GM18505 (cell line): ENCODE measurements at regions not wholly inside any gene's neighbourhood (a gene's known extent, or its start where the extent isn't known, plus 50 kb on each side); places are given as distances from the start of the nearest gene placed in this dataset.

Experiments used
- ATAC-seq: cut with Tn5 transposase; IDR thresholded peaks from one replicate; pipeline ENCODE4 v1.9.1; 2021; ENCODE audit not compliant: unreplicated experiment
- POLR2A ChIP-seq: IDR thresholded peaks from 4 replicates; pipeline ENCODE4 v1.6.1; 2011; ENCODE audit warnings: borderline replicate concordance; ENCODE audit not compliant: insufficient read depth, insufficient read length; ENCODE audit errors: extremely low read depth

DNA sequence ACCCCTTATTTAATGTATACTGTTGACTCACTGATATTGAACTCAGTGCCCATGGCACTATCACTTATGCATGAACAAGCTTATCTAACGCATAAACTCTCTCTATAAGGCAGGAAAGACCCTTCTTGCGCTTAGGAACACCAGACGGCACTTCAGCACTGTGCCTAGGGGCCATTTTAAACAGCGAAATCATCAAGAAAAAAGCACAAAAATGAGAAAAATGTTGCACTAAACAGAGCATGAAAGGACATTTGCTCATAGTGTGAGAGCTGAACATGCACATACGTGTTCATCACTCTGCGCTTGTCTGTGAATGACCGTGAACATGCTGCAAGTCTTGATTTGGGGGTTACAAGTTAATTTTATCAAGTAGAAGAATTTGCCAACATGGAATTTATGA, 109.6 kb downstream of the WDR11 start:
- ATAC-seq, result no peak
- no peak for TF ChIP-seq POLR2A

DNA sequence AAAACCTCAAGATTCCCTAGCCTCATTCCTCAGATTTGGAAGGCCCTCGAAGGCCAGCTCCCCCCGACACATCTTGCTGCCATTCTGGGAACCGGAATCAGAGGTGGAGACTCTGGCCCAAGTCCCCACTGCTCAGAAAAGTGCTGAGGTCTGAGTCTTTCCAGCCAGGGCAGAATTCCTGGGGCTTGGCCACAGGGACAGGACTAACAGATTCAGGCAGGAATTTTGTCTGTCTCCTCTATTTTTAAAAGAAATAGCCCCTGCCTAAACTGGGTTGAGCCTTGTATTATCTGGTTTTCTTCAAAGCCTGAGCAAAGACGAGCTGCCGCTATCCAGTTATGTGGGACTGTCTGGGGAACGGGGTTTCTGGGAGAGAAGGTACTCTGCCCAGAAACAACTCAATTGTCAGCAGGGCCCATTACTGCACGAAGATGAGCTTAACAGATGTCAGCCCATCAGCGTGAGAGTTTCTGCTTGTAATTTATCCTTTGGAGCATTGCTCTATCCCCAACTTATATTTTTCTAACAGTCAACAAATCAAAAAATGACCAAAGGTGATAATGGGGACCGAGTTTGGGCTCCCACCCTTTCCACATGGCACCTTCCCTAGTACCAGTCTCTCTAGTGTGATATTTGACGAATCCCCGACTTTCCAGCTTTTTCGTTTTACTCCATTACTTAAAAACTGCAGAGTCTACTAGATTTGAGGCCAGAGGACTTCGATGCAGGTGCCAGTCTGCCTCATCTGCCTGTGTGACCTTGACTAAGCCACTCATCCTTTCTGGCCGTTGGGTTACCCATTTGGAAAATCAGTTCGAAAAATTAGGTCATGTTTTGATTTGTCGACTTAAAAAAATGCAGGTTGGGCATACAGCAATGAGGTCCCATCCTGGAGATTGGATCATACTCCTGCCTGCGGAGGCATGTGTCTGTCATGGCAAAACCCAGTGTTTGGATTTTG, 110.9 kb downstream of the WDR11 start:
- no peak for TF ChIP-seq POLR2A
- no peak for ATAC-seq

DNA sequence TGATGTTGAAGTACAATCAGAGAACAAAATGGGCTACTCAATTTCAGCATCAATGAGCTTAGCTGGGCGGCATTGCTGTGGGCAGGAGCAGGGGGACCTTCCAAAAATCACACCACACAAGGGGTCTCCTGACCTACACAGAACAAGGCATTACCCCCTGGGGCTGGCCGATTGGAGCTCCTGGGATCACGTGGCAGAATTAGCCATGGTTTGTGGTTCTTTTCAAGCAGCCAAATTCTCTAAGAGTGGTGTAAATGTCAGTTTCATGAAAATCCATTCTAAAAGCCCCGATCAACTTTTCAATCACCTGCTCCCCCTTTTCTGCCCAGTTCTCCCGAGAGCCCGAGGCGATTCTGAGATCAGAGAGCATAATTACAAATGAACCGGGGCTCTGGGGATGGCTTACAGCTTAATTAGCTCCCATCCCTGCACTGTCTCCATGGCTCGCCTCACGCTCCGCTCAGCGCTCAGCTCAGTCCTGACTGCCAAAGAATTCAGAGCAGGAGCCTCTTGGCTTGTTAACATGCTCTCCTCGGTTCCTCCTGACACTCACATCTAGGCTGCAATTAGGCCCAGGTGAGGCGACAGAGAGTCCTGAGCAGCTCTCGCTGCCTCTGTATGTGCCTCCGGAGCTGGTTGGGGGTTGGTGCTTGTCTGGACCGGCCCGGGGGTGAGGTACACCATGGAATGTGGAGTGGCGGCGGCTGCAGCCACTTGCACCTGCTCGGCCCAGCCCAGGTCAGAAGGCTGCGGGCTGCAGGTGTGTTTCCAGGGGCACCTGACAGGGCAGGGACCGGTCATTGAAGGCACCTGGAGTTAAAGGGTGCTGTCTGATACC, 111.8 kb downstream of the WDR11 start:
- TF ChIP-seq POLR2A, result no peak

DNA sequence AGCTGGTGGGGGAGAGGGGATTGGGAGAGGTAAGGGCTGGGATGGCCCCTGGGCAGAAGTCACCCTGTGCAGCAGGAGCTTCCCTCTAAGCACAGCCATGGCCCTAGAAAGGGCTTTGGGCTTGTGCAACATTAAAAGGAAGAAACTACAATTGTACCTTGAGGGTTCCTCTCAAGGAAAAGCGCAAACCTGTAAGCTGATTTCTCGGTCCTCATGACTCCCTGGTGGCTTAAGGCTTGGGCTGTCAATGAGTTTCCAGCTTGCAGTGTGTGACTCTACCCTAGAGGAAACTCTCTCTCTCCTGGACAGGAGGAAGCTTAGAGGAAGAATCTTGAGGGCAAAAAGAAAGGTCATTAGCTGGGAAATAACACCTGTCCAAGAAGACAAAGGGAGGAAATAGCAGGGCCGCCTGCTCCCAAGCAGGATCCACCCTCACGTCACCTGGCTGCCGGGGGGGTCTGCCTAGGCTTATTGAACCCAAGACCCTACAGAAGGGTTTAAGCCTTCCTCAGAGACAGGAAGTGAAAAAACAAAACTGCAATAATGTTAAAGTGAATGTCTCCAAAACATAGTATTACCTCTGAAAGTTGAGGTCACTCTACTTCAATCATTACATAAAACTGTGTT, 112.5 kb downstream of the WDR11 start:
- no peak for ATAC-seq
- no peak for TF ChIP-seq POLR2A

More for the DNA sequence above, 111.8 kb downstream of the WDR11 start:
- ATAC-seq, result no peak

DNA sequence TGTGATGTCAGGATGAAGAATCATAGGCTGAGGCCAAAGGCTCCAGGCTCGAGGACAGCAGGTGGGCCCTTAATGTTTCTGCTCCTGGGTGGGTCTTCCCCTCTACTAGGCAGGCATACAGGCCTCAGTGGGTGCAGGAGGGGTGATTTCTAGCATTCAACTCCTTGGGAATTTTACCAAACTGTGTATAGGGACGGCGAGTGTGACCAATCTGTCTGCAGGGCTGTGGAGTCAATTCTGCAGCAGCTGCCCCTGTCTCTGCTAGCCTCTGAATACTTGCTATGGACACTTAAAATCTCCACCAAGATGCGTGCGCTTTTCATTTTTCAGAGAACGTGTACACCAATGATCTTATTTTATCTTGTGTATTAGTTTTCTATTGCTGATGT, 115.5 kb downstream of the WDR11 start:
- no peak for ATAC-seq
- no peak for TF ChIP-seq POLR2A

DNA sequence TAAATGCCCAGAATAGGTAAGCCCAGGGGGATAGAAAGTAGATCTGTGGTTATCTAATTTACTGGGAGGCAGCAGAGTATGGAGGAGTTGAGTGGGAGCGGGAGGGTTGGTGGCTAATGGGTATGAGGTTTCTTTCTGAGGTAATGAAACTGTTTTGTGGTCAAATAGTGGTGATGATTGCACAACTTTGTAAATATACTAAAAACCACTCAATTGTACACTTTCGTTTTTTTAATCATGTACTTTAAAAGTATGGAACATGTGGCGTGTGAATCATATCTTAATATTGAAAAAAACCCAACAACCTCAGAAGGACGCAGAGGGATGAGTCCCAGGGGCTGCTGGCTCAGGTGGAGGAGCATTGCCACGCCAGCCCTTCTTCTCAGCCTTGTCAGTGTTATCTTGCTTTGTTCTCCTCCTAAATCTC, 118.1 kb downstream of the WDR11 start:
- TF ChIP-seq POLR2A, result no peak
- ATAC-seq, result no peak

DNA sequence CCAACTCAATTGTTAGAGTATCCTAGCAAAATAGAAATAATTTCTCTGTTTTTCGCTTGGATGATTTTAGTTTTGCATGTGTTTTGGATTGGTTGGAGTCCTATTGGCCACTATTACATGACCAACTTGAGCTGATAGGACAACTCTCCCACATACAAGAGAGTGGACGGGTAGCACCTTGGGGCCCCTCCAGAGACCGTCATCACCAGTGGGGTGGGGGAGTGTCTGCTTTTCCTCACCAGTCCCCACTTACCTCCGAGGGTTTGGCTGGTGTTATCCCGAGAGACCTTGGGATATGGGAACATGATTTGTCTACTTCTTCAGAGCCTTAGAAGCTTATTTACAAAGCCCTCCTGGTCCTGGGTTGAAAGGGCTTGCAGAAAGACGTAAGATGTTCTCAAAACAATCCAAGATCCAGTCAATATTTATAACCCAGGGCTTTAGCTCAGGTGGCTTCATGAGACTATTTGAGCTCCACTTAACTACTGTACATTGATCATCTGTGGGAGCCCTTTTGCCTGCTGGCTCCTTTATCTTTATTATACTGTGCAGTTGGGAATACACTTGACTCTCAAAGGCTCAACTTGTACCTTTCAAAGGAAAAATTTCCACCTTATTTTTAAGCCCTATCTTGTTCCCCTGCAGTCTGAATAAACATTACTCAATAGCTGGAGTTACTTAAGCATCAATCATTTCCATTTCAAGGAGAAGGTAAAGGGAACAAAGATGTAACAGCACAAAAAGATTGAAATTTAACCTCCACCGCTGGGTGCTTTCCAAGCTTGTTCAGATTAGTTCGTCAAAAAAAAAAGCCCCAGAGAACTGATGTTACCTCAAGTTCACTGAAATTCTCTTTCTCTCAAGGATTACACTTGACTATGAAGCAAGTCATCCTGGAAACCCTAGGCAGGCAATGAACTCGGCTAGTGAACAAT, 119.7 kb downstream of the WDR11 start:
- no peak for ATAC-seq
- TF ChIP-seq POLR2A, result no peak

DNA sequence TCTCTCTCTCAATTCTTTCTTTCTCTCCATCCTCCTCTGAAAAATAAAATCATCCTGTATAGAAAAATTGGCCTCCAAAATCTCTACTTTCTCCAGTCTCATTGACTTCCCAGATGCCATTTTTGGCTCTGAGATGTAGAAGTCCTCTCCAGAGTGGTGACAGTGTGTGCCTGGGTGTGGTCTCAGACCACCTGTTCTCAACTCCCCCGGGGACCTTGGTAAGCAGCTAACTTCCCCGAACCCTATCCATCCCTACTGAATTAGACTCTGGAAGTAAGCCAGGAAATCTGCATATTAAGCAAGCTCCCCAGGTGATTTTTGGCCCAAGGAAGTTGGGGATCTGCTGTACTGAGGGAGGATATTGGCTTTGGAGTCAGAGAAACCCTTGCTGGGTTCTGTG, 120.5 kb downstream of the WDR11 start:
- ATAC-seq, result no peak
- TF ChIP-seq POLR2A, result no peak

DNA sequence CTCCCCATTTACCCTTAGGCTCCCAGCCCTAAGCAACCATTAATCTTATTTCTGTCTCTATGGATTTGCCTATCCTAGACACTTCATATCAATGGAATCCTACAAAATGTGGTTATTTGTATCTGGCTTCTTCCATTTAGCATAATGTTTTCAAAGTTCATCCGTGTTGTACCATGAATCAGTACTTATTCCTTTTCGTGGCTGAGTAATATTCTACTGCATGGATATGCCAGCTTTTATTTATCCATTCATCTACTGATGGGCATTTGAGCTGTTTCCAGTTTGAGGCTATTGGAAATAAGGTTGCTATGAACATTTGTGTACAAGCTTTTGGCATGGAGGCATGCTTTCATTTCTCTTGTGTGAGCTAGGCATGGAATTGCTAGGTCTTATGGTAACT, 121.1 kb downstream of the WDR11 start:
- TF ChIP-seq POLR2A, result no peak

DNA sequence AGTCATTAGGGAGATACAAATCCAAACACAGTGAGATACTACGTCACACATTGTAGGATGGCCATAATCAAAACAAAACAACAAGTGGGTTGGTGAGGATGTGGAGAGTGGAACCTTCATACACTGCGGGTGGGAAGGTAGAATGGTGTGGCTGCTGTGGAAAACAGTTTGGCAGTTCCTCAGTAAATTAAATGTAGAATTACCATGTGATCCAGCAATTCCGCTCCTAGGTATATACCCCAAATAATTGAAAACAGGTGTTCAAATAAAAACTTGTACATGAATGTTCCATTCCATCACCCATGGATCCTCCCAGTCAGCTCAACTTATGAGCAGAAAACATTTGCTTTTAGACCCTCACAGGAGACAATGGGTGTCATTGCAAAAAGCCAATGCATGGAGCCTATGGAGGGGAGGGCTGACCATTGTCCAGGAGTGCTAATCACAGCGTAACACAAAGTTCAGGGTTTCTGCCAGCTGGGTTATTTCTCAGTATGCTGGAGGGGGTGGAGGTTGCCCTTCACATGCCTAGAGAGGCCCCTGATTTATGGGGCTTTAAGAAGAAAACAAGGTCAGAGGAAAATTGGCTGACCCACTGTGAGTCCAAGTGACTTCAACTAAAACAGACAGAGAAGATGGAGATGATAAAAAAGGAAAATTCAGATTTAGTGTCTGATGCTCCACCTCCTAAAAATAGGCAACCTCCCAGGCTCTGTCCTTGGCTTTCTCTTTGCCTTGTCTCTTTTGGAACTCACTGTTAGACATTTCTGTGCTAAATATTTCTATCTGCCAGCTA, 124.1 kb downstream of the WDR11 start:
- no peak for TF ChIP-seq POLR2A
- ATAC-seq, result no peak

More for the DNA sequence above, 121.1 kb downstream of the WDR11 start:
- no peak for ATAC-seq

DNA sequence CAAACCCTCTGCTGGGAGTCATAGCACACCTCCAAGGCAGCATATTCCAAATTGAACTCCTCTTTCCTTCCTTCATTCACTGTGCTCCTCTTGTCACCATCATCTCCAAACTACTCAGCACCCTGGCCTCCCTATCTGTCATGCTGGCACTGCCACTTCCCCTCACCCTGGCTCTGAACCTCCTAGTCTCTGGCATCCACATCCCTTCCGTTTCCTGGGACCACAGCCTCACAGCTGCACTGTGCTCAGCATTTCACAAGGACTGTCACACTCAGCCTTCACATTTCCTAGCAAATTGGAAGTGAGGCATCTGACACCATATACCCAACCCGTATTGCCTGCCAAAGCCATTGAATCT, 124.7 kb downstream of the WDR11 start:
- ATAC-seq, result no peak

DNA sequence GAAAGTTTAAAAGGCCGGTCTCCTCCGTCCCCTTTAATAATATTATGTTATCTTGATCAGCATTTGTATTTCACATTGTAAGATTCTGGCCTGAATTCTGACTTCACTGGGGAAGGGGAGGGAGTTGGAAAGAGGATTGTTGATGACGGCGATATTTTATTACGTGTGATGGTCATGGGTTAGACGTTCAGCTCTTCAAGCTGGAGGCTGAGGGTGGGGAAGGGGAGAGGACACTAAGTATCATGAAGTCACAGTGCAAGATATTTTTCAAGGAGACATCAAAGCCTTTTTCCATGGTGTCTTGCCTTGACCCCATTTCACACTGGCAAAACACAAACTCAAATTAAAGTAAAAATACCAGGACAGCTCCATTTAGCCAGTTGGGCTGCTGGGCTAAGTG, 126.7 kb downstream of the WDR11 start:
- no peak for ATAC-seq
- TF ChIP-seq POLR2A, result no peak

More for the DNA sequence above, 124.7 kb downstream of the WDR11 start:
- TF ChIP-seq POLR2A, result no peak
